ENCODE measurements at regions not wholly inside any gene's neighbourhood (a gene's known extent, or its start where the extent isn't known, plus 50 kb on each side); places are given as distances from the start of the nearest gene placed in this dataset.
"Not testable (repeated sequence)": the region's sequence is repeated elsewhere in the genome, so short reads cannot be mapped to it uniquely, and the experiment has no call there.

GRCh38 chr5:152107220-152107619 is 182.6 kb upstream of the GLRA1 start:
- DNase-seq (ENCODE audit: low read depth), result no peak

DNA sequence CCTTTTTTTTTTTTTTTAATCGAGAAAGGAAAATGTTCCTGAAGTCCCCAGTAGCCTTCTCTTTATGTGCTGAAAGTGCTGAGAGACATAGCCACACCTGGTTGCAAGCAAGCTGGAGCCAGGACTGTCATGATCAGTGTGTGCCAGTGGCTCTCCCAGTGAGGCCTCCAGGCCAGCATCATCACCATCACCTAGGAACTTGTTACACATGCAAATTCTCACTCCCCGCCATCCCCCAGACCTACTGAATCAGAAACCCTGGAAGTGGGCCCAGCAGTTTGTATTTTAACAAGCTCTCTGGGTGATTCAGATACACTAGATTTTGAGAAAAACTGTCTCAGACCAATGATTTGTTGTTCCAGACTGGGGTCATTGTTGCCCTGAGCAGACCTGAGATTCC is 181.9 kb upstream of the GLRA1 start:
- DNase-seq (ENCODE audit: low read depth), result no peak

- no peak for DNase-seq (ENCODE audit: low read depth)
These were observed 180.4 kb upstream of the GLRA1 start for GRCh38 chr5:152105085-152105484.

GRCh38 chr5:152104211-152104610 is 179.6 kb upstream of the GLRA1 start:
- DNase-seq (ENCODE audit: low read depth), result no peak

DNA sequence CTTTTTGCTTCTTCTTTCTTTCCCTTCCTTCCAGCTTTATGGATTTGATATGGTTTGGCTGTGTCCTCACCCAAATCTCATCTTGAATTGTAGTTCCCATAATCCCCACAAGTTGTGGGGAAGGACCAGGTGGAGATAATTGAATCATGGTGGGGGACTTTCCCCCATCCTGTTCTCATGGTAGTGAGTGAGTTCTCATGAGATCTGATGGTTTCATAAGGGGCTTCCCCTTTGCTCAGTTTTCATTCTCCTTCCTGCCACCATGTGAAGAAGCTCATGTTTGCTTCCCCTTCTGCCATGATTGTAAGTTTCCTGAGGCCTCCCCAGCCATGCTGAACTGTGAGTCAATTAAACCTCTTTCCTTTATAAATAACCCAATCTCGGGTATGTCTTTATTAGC is 178.3 kb upstream of the GLRA1 start:
- not testable (repeated sequence) for DNase-seq (ENCODE audit: low read depth)

DNA sequence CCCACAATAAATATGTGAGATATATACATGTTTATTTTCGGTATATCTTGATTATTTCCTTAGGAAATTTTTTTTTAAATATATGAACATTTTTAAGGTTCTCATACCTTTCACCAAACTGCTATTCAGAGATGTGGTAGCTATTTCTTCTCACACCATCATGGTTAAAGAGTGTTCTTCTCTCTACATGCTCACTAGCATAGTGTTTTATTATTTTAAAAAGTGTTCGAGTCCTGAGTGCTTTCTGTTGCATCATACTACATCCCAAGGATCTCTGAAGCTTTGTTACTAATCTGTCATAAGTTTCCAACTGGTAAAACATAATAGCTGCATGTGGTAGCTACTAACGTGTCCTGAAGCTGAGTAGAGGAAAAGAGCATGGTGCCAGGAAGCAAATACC is 177.4 kb upstream of the GLRA1 start:
- DNase-seq (ENCODE audit: low read depth), result no peak

DNA sequence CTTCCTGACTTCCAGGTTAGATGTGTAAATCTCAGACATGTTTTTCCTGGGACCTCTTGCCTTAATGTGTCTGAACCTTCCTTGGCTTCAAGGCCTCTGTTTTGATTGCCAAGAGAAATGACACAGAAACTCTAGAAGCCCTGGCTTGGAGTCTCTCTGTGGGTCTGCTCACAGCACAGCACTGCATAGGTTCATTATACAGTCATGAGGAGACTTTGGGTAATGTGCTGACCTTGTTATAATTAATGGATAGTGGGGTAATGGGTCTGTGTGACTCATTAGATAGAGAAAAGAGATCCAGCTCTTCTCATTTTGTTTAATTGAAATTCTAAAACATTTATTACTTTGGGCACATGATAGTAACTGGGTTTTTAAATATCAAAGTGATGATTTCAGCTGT is 175.8 kb upstream of the GLRA1 start:
- no peak for DNase-seq (ENCODE audit: low read depth)

- DNase-seq (ENCODE audit: low read depth), result no peak
These were observed 172.5 kb upstream of the GLRA1 start for GRCh38 chr5:152097128-152097527.

DNA sequence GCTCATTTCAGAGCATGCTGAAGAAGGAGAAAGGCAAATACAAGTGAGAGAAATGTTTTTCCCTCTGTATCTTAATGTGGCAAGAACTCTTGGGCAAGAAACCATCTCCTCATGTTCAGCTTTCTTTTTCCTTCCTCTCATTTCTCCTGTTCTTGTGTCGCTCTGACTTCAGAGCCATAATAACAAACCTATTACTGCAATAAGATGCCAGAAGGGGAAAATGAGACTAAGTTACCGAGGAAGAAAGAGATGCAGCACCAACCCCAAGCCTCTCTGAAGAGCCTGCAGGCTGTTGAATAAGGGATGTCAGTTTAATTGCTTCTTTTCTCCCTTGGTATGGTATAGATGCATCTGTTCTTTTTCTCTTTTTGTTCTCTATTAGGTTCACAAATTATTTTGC is 170.1 kb upstream of the GLRA1 start:
- no peak for DNase-seq (ENCODE audit: low read depth)

GRCh38 chr5:152094060-152094459 is 169.4 kb upstream of the GLRA1 start:
- no peak for DNase-seq (ENCODE audit: low read depth)

GRCh38 chr5:152092580-152092979 is 167.9 kb upstream of the GLRA1 start:
- no peak for DNase-seq (ENCODE audit: low read depth)

GRCh38 chr5:152089644-152090043 is 165.0 kb upstream of the GLRA1 start:
- DNase-seq (ENCODE audit: low read depth), result no peak

DNA sequence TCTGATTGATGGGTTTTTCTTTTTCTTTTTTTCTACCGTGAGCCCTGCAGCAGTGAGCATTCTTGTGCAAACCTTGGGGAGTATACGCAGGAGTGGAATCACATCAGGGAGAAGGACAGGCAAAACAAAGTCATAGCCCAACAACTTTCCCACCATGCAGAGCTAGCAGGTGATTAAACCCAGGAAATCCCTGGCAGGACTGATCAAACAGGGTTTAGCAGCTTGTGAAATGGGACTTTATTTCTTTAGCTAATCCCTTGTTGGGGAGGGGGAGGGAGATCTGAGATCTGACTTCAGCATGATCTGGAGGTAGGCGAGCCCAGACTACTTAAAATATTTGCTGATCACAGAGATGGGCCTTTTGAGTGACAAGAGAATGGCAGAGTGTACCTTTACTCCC is 162.0 kb upstream of the GLRA1 start:
- no peak for DNase-seq (ENCODE audit: low read depth)

DNA sequence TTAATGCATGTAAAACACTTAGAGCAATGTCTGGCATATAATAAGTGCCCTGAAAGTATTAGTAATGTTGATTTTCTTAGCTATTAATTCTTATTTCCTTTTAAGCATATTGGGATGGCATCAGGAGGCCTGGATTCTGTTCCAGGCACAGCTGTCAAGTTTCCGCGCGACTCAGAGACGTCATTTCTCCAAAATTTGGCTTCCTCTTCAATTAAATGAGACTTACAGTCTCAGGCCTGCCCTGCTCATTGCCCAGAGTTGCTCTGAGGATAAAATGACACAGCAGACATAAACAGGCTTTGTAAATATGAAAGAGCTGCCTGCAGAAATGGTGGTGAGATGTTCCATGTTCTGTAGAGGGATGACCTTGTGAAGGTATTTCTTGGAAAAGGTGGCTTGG is 159.8 kb upstream of the GLRA1 start:
- DNase-seq (ENCODE audit: low read depth), result no peak

DNA sequence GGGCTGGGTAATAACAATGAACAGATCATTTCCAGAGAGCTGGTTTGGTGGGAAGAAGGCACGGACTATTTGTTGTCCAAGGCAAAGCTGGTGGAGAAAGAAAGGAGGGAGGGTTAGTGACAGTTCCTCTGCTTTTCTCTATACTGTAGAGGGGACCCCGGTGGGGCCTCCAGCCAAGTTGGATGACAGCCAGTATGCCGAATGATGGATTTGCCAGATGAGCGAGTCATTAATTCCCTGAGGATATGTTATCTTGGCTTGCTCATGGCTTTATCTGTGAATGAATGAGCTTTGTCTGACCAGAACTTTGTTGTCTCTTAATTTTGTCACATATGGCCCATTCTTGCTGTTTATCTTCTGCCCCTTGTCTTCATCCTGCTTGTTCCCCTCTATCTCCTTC is 158.6 kb upstream of the GLRA1 start:
- no peak for DNase-seq (ENCODE audit: low read depth)

DNA sequence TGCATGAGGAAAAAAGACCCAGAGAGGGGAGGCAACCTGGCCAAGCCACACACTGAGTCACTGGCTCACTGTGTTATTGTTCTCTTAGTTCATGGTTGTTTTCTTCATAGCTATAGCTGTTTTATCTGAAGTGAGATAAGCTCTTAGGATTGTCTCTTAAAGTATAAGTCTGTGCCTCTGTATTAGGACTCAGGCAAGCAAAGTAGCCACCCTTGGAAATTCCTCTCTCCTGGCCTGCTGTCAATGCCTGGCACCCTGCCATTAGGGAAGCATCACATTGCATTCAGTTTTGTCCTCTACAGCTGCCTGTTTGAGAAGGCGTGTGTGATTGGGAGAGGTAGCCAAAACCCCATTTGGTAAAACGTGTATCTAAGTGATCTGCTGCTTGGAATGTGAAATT is 147.4 kb upstream of the GLRA1 start:
- peak; percentile 1 for DNase-seq (ENCODE audit: low read depth)

- no peak for DNase-seq (ENCODE audit: low read depth)
These were observed 145.9 kb upstream of the GLRA1 start for GRCh38 chr5:152070591-152070990.

GRCh38 chr5:152066784-152067183 is 142.1 kb upstream of the GLRA1 start:
- DNase-seq (ENCODE audit: low read depth), result no peak

- no peak for DNase-seq (ENCODE audit: low read depth)
These were observed 138.4 kb upstream of the GLRA1 start for GRCh38 chr5:152063004-152063403.

- DNase-seq (ENCODE audit: low read depth), result no peak
These were observed 136.4 kb upstream of the GLRA1 start for GRCh38 chr5:152061095-152061494.

DNA sequence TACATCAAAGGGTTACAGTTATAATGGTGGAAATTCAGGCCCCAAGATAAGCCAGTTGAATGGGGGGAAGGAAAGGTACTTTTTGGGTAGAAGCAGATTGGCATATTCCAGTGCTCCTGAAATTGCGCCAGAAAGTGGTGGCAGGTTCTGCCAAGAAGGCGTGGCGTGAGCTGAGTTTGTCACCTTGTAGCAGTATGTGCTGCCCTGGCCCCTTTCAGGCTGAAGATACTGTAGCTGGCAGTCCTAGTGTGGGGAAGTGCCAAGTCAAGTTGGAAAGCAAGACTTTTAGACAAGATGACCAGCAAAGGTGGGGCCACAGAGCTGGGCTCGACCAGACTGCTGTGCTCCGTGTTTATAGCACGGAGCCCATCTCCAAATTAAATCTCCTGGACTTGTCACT is 133.6 kb upstream of the GLRA1 start:
- no peak for DNase-seq (ENCODE audit: low read depth)

GRCh38 chr5:152056931-152057330 is 132.3 kb upstream of the GLRA1 start:
- DNase-seq (ENCODE audit: low read depth), result no peak

GRCh38 chr5:152052470-152052869 is 127.8 kb upstream of the GLRA1 start:
- no peak for DNase-seq (ENCODE audit: low read depth)

DNA sequence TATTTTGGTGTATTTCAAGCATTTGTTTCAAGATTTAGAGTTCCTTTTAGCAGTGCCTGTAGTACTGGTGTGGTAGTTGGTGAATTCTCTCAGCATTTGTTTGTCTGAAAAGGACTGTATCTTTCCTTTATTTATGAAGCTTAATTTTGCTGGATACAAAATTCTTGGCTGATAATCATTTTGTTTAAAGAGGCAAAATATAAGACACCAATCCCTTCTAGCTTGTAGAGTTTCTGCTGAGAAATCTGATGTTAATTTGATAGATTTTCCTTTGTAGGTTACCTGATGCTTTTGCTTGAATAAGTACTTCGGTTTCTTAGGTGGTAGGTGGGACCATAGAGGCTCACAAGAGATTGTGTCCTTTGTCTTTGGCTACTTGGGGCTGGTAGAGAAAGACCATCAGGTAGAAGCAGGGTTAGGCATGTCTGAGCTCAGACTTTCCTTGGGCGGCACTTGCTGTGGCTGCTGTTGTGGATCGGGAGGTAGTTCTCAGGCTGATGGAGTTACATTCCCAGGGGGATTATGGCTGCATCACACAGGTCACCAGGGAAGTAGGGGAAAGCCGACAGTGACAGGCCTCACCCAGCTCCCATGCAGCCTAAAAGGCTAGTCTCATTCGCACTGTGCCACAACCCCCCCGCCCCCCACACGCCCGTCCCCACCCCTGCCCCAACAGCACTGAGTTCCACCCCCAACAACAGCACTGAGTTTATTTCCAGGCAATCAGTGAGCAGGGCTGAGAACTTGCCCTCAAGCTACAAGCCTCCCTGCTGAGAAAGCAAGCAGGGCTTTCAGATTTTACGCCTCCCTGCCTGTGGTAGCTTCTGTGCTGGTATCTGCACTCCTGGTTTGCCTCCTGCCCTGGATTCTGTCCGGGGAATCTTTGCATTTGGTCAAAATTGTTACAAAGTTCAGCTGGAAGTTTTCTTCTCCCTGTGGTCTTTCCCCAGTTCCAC is 127.1 kb upstream of the GLRA1 start:
- no peak for DNase-seq (ENCODE audit: low read depth)
